ENCODE measurements at regions not wholly inside any gene's neighbourhood (a gene's known extent, or its start where the extent isn't known, plus 50 kb on each side); places are given as distances from the start of the nearest gene placed in this dataset.

DNA sequence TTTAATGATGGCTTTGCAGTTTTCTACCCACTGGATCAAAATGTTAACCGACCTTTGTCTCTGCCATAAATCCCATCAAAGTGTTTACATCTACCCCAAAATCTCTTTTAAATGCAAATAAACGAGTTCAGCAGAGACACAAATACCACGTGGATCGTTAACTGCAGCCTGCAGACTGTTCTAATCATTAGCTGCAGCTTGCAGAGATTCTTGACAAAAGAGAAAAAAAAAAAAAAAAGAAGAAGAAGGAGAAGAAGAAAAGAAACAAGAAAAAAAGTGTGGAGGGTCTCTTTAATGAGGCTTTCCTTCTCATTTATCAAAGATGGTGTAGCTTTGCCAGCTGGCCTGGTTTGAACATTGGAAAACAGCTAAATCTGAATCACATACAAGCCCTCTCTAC, 275.7 kb downstream of the NEDD1 start:
- no peak for DNase-seq

DNA sequence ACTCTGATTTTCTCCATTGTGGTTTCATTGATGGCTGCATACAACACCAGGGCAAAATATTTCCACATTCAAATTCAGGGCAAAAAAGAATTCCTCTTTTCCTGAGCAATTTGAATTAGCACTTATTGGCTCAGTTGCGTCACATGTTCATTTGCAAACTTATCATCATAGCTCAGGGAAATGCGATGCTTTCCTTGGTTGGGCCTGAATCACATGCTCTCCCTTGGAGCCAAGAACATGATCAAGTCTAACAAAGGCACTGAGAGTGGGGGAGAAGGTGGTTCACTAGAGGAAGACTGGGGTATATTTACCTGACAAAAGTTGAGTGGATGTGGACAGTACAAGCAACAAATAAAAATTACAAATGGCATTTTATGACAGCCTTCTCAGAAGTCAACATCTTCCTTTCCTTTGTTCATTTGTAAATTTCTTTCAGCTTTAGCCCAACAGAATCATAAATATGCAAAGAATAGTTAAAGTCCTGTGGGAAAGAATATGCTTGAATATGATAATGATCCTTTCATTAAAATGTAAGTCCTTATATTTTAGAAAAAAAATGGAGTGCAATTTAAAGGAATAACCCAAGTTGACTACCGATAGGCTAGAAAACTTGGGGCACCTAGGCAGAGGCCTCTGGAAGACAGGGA, 277.2 kb downstream of the NEDD1 start:
- no peak for DNase-seq

DNA sequence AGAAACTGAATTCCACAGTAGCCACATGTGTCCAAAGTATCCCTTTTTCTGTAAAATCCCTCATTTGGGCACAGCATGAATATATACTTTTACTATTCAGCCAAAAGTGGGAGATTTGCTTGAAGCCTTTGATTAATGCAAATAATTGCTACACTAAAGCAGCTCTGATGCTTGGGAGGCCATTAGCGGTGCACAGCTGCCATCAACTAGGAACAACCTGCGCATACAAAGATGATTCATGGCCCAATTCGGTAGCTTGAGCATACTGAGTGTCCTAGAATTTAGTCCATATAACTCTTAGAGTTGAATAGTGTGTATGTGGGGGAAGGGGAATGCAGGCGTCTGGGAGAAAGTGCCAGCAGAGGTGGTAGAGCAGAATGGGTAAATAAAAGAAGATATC, 277.0 kb upstream of the RMST start:
- DNase-seq = no peak

DNA sequence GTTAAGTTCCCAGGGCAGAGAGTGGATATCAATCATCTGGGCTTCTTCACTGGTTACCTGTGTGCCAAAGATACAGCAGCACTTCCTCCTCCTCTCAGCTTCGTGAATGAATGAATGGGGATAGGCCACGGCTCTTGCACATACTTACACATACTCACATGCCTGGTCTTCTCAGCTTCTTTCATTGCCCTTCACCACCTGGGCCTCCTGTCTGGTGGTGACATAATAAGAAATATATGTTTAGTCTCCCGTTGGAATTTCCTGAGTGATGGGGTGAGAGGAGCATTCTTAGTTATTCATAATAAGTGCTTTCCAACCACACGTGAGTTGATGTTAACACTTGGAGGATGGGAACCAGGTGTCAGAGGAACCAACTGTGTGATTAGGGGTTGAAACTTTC, 268.1 kb upstream of the RMST start:
- no peak for DNase-seq

DNA sequence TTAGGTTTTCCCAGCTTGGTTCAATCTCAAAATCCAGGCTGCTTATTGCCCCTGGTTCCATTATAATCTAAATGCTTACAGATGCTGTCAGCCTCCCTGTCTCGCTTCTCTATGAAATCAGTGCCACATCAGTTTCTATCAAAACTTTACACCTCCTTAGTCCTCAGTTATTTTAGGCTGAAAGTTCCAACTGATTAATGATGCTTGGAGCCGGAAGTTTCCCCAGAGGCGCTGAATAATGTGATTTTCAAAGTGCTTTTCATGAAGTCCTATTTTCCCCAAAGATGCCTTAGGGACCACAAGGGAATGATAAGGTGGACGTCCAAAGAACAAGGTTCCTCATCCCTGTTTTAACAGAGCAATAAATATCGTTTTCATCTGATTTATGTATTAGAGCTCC, 262.4 kb upstream of the RMST start:
- DNase-seq = no peak

DNA sequence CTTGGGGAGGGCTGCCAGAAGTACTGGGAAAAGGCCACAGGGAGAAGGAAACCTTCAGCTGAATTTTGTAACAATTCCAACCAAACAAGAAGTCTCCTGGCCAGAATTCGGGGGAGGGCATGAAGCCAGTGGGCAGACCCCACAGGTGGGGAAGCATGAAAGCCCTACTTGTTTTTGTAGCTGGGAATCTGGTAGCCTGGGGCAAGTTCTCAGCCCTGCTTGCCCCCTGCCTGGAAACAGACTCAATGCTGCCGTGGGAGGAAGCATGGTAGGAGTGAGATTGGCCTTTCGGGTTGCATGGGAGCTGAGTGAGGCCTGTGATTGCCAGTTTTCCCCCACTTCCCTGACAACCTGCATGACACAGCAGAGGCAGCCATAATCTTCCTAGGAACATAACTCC, 259.2 kb upstream of the RMST start:
- DNase-seq = no peak

DNA sequence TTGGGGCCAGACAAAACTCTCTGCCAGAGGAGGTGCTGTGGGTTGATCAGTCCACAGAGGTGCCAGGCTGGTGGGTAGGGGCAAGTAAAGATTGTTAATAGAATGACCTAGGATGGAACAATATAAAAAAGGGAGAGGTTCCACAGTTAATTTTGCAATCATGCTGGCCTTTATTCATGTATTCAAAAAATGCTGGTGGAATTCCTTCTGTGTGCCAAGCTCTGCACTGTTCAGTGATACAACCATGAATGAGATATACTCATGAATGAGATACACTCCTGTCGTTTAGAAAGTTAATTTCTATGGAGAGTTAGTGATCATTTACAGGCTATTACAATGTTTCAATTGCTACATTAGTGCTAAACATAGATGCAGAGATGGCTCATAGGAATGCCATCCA, 252.6 kb upstream of the RMST start:
- no peak for DNase-seq

DNA sequence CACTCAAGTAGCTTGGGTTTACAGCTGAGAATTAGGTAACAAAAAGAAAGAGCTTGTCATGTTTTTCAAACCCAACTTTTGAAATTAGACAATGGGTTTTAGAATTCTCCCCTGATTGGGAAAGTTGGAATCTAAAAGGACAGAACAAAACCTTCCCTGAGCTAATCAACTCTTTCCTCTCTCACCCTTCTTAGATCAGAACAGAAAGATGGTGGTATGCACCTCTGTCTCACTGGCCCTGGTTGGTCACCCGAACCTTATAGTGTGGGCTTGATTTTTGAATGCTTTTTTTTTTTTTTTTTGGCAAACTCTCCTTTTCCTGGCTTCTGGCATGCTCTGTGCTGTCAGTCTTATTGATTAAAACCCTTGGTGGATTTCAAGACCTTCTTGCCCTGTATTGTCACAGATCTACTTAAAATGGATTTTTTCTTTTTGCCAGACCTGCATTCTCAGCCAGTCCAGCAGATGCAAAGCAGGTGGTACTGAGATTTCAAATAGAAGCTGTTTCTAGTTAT, 251.1 kb upstream of the RMST start:
- no peak for DNase-seq

DNA sequence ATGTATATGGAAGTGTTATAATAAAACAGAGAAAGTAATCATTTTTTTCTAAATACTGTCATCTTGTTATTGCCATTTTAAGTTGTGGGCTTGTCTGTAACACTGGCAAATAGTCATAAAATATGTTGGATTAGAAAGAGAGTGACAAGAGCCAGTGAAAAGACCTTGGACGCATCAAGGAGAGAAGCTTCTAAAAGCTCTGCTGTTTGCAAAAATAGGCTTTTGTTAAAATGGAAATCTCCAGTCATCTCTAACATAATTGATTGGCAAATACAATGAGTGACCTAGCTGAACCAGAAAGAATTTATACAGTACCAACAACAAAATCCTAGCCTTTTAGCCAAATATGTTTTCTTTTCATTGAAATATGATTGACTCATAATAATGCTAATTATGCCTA, 245.8 kb upstream of the RMST start:
- DNase-seq = no peak

DNA sequence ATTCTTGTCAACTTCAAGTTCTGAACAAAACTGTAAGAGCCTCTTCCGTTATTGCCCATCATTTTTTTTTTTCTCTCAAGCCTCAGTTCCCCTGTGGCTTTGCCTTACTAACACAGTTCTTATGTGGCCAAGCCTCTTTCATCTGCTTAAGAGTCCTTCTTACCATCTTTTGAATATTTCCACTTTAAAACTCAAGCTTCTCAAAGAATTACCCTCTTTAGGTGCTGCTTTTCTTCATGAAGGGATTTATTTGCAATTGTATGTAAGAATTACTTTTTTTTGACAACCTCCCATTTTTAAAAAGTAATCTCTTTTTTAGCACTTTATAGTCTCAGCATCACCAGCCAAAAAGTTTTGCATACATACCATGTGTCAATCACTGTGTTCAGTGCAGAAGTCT, 240.2 kb upstream of the RMST start:
- no peak for DNase-seq

DNA sequence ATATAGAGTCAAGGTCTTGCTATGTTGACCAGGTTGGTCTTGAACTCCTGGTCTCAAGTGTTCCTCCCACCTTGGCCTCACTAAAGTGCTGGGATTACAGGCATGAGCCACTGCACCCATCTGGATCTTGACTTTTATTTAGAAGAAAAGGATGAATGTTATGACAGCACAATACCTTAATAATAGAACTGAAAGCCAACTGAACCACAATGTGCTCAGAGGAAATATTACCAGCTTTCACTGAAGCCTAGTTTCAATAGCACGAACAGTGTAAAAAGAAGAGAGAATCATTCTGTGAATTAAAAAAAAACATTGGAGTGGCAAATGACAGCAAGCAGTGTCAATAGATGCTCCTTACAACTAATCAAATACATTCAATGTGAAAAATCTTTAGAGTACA, 239.2 kb upstream of the RMST start:
- no peak for DNase-seq

DNA sequence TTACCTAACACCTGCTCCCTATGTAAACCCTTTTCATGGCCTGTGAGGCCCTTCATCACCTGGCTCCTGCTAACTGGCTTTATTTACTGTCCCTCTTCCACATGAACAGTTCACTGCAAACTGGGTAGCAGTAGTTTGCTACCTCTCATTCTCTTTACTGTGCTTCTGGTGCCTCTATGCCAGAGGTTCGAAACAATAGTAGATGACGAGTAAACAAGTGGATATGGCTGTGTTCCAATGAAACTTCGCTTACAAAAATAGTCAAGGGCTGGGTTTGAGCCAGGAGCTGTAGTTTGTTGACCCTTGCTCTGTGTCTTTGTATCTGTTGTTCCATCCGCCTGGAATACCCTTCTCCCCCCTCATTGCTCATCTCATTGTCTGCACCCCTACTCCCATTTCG, 233.6 kb upstream of the RMST start:
- DNase-seq = no peak

DNA sequence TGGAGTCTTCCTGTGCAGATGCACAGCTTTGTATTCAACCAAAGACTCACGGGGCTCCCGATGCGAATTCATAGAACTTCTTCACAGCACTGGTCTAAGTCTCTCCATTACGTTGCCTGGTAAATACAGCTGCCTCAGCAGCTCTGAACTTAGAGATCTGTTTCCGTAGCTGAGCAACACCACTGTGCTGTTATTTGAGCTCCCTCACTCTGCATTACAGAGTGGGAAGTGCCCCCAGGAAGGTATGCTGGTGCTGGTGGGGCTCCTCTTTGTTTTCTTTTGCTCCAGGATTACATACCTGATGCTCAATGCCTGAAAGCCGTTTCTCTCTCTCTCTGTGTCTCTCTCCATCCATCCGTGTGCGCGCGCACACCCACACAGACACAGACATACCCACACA, 227.5 kb upstream of the RMST start:
- DNase-seq = no peak

DNA sequence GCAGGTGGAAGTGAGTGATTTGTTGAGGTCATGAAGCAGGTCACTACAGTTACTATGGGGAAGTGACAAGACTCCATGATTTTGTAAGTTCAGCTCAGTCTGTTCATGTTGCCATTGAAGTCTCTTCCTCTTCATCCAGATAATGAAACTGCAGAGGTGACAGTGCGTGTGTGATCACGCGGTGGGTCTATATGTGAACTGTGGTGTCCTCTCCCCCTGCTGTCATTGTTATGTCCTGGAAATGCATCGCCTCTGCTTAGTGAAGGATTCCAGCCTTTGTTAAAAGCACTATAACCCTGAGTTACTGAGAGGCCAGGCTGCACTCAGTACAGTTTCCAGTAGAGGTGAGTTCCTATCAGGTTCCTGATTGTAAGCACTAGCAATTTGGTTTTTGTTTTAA, 216.2 kb upstream of the RMST start:
- no peak for DNase-seq

DNA sequence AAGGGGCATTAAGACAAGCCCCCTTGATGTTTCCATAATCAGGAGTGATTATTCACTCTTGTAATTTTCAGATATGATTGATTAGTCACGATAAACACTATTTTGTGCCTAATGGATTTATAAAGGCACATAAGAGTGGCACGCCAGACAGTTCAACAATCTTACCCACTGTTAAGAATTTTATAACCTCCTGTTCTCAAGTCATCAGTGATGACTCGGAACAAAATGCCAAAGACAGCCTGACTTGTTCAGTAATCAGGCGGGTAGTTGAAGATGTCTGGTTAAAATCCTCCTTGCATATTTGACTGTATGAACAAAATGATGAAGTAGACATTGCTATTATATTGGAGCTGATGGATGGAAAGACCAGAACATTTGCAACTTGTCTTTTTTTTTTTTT, 212.1 kb upstream of the RMST start:
- no peak for DNase-seq

DNA sequence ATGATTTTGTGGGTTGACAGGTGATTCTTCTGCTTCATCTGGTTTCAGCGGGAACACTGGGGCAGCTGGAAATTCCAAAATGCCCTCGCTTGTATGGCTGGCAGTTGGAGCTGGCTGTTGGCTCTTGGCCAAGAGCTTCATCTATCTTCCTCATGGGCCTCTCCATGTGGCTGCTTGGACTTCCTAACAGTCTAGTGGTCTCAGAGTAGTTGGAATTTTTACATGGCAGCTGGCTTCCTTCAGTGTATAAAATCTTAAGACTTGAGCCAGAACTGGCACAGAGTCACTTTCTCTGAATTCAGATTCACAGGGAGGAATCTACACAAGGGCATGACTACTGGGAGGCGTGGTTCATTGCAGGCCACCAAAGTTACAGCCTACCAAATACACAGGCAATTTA, 204.9 kb upstream of the RMST start:
- DNase-seq = peak; percentile 47

DNA sequence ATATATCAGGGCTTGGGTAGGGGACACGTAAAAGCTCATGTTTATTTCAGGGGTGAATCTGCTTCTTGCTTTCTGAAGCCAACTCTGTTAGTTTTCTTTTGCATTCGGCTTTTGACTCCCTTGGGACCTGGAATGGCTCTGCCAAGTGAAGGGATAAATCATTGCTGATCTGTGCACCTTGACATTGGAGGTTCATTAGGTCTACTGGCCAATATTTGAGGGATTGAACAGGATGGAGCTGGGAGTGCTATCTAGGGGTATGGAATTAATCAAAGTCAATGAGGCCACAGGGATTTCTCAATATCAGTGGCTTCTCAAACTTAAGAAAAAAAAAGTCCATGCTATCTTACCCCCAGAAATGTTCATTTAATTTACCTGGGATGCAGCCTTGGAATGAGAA, 203.5 kb upstream of the RMST start:
- no peak for DNase-seq

DNA sequence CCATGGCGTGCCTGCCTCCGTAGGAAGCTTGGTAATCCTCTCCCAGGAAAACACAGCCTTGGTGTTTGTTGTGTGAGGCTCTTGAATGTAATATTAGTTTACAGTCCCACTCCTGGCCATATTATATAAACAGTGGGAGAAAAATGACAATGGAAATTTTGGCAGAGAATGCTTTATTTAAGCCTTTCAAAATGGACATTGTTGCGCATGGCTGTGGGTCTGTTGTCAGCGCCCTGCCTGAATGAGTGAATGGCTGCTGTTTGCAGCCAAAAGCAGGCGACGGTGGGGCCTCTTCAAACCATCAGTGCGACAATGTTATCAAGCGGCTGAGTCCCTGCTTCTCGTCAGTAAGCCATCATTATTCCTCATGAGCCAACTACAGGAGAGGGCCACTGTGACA, 201.8 kb upstream of the RMST start:
- no peak for DNase-seq

DNA sequence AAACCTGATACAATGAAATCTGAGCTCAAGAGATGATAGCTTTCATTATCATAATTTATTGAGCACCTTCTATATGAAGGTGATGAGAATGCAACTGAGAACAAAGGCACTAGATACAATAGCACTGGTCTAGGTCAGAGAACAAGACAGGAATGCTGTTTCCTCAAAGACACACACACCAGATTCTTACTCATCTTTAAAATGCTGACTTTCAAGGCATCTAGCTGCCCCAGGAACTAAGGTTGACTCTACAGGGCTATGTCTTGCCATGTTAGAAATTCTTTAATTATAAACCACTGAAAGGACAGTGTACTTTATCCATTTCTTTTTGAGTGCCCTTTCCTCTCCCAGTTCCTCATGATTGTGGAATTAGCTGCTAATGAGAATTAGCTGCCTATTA, 195.4 kb upstream of the RMST start:
- no peak for DNase-seq

DNA sequence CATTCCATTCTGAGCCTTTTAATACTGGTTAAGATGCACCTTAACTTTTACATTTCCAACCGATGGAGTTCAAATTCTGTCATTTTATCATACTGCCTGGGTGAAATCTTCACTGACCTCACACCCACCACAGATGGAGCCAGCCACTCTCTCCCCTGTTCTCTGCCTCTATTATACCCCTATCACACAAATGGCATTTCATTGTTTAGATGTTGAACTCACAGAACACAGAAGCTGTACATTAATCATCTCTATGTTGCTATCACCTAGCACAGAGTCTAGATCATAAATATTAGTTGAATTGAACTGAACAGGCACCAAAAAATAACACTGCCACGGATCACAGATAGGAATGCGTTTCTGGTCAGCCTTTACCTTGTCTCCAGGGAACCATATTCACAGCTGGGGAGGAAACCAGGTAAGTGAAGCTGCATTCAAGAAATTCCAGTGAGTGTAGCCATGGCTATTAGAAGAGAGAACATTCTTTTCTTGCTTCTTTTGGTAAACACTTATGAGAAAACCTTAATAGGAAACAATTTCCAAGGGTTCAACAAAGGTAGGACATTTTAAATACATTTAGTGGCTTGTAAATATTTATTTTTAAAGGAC, 194.9 kb upstream of the RMST start:
- DNase-seq = no peak

DNA sequence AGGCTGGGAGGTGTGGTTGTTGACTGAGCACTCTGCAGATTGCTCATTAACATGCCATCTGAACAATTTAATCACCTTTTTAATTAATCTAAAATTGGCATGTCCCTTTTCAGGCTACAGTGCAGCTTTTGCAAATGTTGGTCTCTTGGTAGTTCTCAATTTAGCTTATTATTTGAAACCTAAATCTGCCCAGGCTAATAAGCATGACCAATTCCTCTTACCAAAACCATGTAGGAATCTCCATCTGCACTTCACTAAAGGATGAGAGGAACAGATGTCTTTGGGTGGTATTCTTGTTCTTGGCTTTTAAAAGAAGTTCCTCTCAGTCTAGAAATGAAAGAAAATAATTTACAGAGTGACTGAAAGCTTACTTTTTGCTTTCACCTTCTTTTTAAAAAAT, 190.1 kb upstream of the RMST start:
- DNase-seq = no peak

DNA sequence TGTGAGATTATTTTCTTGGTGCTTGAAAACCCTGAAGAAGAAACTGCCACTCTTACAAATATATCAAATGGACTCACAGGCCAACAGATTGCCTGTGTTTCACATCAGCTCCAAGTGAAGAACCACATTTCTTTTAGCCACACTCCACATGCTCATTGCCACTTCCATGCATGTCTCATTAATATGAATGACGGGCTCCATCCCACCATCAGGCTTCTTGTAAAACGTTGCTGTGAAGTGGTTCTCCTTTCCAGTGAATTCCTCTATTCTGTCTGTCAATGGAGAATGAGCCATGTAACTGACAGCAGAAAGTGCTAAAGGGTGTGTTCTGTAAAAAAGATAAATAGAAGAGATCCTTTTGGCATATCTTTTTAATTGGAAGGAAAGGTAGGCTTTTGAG, 188.2 kb upstream of the RMST start:
- no peak for DNase-seq

DNA sequence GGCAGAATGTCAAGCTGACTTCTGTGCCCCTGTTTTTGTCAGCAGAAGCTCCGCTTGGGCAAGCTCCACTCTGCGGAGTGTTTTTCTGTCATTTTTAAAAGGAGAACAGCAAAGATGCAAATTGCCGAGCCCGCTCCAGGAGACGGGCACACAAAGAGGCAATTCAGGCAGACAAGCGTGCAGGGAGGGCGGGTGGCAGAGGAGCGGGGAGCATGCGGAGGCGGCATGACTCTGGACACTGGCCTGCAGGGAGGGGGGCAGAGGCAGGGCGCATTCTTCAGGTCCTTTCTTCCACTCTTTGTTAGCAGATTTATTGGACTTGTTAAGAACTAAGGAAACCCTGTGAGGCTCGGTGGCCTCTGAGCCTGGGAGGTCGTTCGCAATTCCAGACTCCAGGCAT, 187.3 kb upstream of the RMST start:
- peak; percentile 25 for DNase-seq

DNA sequence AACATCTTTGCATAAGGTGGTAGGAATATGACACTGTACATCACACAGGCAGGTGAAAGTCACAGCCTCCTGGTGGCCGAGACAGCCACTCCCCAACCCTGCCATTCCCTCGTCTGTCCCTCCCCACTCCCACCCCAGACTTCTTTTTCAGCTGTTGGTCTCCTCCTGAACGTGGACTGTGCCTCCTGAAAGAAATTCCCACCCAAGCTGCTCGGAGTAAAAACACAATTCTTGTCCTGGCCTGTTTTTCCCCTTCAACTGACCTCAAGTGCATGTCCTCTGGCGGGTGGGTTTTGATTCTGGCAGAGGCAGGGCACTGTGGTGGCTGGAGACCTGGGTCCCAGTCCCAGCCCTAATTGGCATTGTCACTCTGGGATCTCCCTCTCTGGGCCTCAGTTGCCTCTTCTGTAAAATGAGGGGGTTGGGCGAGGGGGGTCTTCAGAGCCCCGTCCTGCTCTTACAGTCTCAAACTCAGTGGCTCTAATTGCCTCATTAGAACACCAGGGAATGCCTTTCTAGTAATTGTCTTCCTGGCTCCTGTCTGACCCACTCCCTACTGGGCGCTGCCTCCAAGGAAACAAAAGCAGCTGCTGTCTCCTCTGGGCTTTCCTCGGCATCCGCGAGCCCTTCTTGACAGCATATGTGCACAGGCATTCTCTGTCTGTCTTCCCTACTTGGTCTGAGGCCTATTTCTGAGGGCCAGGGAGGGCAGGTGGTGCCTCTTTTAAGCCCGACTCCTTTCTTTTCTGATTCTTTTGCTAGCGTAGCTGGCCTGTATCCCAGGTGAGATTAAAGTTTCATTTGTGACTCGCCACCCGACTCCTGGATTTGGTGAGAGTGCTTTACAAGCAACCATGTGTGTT, 186.6 kb upstream of the RMST start:
- DNase-seq = peak; percentile 38
